ENCODE measurements at regions not wholly inside any gene's neighbourhood (a gene's known extent, or its start where the extent isn't known, plus 50 kb on each side); places are given as distances from the start of the nearest gene placed in this dataset.
A peak's percentile ranks its signal among the peaks of the same experiment; 100 is the strongest.

DNA sequence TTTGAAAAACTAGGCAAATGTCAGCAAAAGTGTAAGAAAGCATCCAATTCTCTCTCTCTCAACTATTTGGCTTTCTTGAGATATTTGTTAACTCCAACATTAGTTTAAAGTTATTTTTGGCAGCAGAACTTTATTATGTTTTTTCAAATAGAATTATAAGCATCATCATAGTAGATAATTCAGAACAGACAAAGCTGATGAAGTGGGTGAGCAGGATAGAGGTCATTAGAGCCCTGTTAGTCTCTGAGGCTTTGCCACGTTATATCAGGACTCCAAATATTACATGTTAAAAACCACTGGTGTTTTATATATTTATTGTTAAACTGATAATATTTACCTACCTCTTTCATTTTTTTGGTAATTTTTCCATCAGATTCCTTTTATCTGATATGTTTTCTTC, 903.0 kb downstream of the FSTL5 start:
- in situ Hi-C loops (cut with MboI; ENCODE audit: low pct_unique_long_range_greater_than_20kb in 2 of 9, low sequenced_read_pairs in 9 of 9, unreplicated experiment in 9 of 9), result loop anchor here in 1 of 9 experiments (25.0 kb wide), 1 partner anchor 901 kb away; the partner anchor contains the start of gene FSTL5
- ATAC-seq (replicated peaks in 6 of 8), result no peak
- WGBS, 10 experiments, result 0 to 100% (median 88%) methylated on average over 1 of the region's 1 CpG; no CpG with 5 or more reads in 1 of the 10 experiments

GRCh38 chr4:161256716-161257115, 907.1 kb downstream of the FSTL5 start:
- in situ Hi-C loops (cut with MboI; ENCODE audit: low pct_unique_long_range_greater_than_20kb in 2 of 9, low sequenced_read_pairs in 9 of 9, unreplicated experiment in 9 of 9), result loop anchor here in 1 of 9 experiments (25.0 kb wide), 1 partner anchor 906 kb away; the partner anchor contains the start of gene FSTL5
- peak in 2 of 8 experiments; percentile 77 to 78 for ATAC-seq (replicated peaks in 6 of 8)
- WGBS, 10 experiments, result 23 to 100% (median 80%) methylated on average over 1 to 4 of the region's 4 CpGs; no CpG with 5 or more reads in 2 of the 10 experiments
- Histone ChIP-seq H3K4me3 (no peak overlapping the region), H3K27ac (no peak overlapping the region), H3K4me1 (replicated peaks in 1 of 2) (no peaks in the 10 kb centered on the region)

More for the DNA sequence above, 903.0 kb downstream of the FSTL5 start:
- no peak overlapping the region for H3K27ac ChIP-seq
- no peak overlapping the region for H3K4me3 ChIP-seq
- no peaks in the 10 kb centered on the region for H3K4me1 ChIP-seq (replicated peaks in 1 of 2)

DNA sequence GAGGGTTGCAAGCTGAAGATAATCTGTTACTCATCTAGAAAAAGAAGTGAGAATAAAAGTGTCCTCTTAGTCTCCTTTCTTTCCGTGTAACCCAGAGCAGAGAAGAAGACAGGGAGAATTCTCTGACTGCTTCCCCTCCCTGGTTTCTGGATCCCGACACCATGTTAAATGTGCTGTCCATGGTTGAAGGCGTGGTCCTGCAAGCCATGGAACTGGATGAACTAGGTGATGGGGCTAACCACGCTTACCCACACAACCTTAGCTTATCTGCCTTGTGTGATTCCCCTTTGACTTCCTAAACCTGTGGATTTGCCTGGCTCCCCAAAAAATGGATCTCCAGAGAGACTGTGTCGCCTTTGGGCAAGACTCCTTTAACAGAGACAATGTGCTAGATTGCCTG, 907.6 kb downstream of the FSTL5 start:
- 0 to 87% (median 76%) methylated on average over 1 to 5 of the region's 5 CpGs; no CpG with 5 or more reads in 1 of the 10 experiments for WGBS, 10 experiments
- no peak overlapping the region for H3K4me3 ChIP-seq
- in situ Hi-C loops (cut with MboI; ENCODE audit: low pct_unique_long_range_greater_than_20kb in 2 of 9, low sequenced_read_pairs in 9 of 9, unreplicated experiment in 9 of 9), result loop anchor here in 1 of 9 experiments (25.0 kb wide), 1 partner anchor 906 kb away; the partner anchor contains the start of gene FSTL5
- no peak for ATAC-seq (replicated peaks in 6 of 8)
- no peak overlapping the region for H3K27ac ChIP-seq
- no peaks in the 10 kb centered on the region for H3K4me1 ChIP-seq (replicated peaks in 1 of 2)

- 0 to 88% (median 50%) methylated on average over 1 to 3 of the region's 3 CpGs; no CpG with 5 or more reads in 1 of the 10 experiments for WGBS, 10 experiments
- in situ Hi-C loops (cut with MboI; ENCODE audit: low pct_unique_long_range_greater_than_20kb in 2 of 9, low sequenced_read_pairs in 9 of 9, unreplicated experiment in 9 of 9), result loop anchor here in 1 of 9 experiments (25.0 kb wide), 1 partner anchor 908 kb away; the partner anchor contains the start of gene FSTL5
- Histone ChIP-seq H3K4me1 (replicated peaks in 1 of 2) (no peaks in the 10 kb centered on the region), H3K4me3 (no peak overlapping the region), H3K27ac (no peak overlapping the region)
- ATAC-seq (replicated peaks in 6 of 8), result peak in 1 of 8 experiments; percentile 48
Measured at GRCh38 chr4:161254375-161254774, 909.4 kb downstream of the FSTL5 start.

DNA sequence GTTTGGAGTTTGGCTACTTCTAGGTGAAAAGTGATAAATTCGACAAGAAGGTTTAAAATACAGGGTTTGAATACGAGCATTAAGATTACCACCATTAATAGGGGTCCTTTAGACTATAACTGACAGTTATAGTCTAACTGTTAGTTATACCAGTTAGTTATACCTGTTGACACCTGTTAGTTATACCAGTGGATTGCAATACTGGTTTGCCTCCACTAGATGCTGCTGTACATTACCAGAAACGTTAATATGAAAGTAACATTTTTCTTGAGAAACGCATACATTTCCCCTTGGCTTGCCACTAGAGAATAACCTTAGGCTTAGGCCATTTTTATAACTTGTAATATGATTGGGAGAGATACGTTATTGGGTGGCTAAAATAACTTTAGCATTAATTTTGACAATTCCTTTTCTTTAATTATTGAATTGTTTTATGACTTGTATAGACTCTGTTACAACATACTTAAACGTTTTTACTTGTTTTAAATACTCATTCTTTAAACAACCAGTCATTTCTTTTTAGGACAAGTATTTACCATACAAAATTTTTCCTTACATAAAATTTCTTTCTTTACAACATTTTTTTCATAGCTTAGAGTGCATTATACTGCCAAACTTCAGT, 911.2 kb downstream of the FSTL5 start:
- H3K27ac ChIP-seq, result no peak overlapping the region
- 21 to 90% (median 67%) methylated on average over 1 to 6 of the region's 6 CpGs for WGBS, 10 experiments
- H3K4me1 ChIP-seq (replicated peaks in 1 of 2), result no peaks in the 10 kb centered on the region
- in situ Hi-C loops (cut with MboI; ENCODE audit: low pct_unique_long_range_greater_than_20kb in 2 of 9, low sequenced_read_pairs in 9 of 9, unreplicated experiment in 9 of 9), result loop anchor here in 1 of 9 experiments (25.0 kb wide), 1 partner anchor 910 kb away; the partner anchor contains the start of gene FSTL5
- ATAC-seq (replicated peaks in 6 of 8), result peak in 2 of 8 experiments; percentile 43 to 46
- no peak overlapping the region for H3K4me3 ChIP-seq

- in situ Hi-C loops (cut with MboI; ENCODE audit: low pct_unique_long_range_greater_than_20kb in 2 of 9, low sequenced_read_pairs in 9 of 9, unreplicated experiment in 9 of 9), result loop anchor here in 1 of 9 experiments (25.0 kb wide), 1 partner anchor 912 kb away; the partner anchor contains the start of gene FSTL5
- no peaks in the 10 kb centered on the region for H3K4me1 ChIP-seq (replicated peaks in 1 of 2)
- no peak overlapping the region for H3K4me3 ChIP-seq
- no peak overlapping the region for H3K27ac ChIP-seq
- 0 to 100% (median 87%) methylated on average over 1 to 8 of the region's 8 CpGs; no CpG with 5 or more reads in 2 of the 10 experiments for WGBS, 10 experiments
- ATAC-seq (replicated peaks in 6 of 8), result no peak
Measured at GRCh38 chr4:161249779-161250440, 913.9 kb downstream of the FSTL5 start.

GRCh38 chr4:161248880-161249279, 914.9 kb downstream of the FSTL5 start:
- in situ Hi-C loops (cut with MboI; ENCODE audit: low pct_unique_long_range_greater_than_20kb in 2 of 9, low sequenced_read_pairs in 9 of 9, unreplicated experiment in 9 of 9), result no loop called here
- Histone ChIP-seq H3K4me1 (replicated peaks in 1 of 2) (no peaks in the 10 kb centered on the region), H3K4me3 (no peak overlapping the region), H3K27ac (no peak overlapping the region)
- ATAC-seq (replicated peaks in 6 of 8), result no peak
- 10 to 100% (median 73%) methylated on average over 1 to 3 of the region's 3 CpGs; no CpG with 5 or more reads in 4 of the 10 experiments for WGBS, 10 experiments

- no peak overlapping the region for H3K27ac ChIP-seq
- H3K4me1 ChIP-seq (replicated peaks in 1 of 2), result no peaks in the 10 kb centered on the region
- no peak for ATAC-seq (replicated peaks in 6 of 8)
- WGBS, 10 experiments, result 0 to 82% (median 56%) methylated on average over 1 of the region's 1 CpG; no CpG with 5 or more reads in 3 of the 10 experiments
- H3K4me3 ChIP-seq, result no peak overlapping the region
- in situ Hi-C loops (cut with MboI; ENCODE audit: low pct_unique_long_range_greater_than_20kb in 2 of 9, low sequenced_read_pairs in 9 of 9, unreplicated experiment in 9 of 9), result no loop called here
Measured at GRCh38 chr4:161247831-161248230, 916.0 kb downstream of the FSTL5 start.

- 22 to 100% (median 70%) methylated on average over 1 to 3 of the region's 3 CpGs; no CpG with 5 or more reads in 1 of the 10 experiments for WGBS, 10 experiments
- Histone ChIP-seq H3K27ac (no peak overlapping the region), H3K4me1 (replicated peaks in 1 of 2) (peaks cover 0 to 9% of the 10 kb centered on the region in 2 donors), H3K4me3 (no peak overlapping the region)
- ATAC-seq (replicated peaks in 6 of 8), result no peak
- in situ Hi-C loops (cut with MboI; ENCODE audit: low pct_unique_long_range_greater_than_20kb in 2 of 9, low sequenced_read_pairs in 9 of 9, unreplicated experiment in 9 of 9), result no loop called here
Measured at GRCh38 chr4:161238033-161238432, 925.8 kb downstream of the FSTL5 start.

GRCh38 chr4:161237495-161237894, 926.3 kb downstream of the FSTL5 start:
- peaks cover 0 to 9% of the 10 kb centered on the region in 2 donors for H3K4me1 ChIP-seq (replicated peaks in 1 of 2)
- no peak overlapping the region for H3K4me3 ChIP-seq
- in situ Hi-C loops (cut with MboI; ENCODE audit: low pct_unique_long_range_greater_than_20kb in 2 of 9, low sequenced_read_pairs in 9 of 9, unreplicated experiment in 9 of 9), result no loop called here
- 0 to 100% (median 70%) methylated on average over 1 to 4 of the region's 4 CpGs for WGBS, 10 experiments
- no peak overlapping the region for H3K27ac ChIP-seq
- no peak for ATAC-seq (replicated peaks in 6 of 8)

- in situ Hi-C loops (cut with MboI; ENCODE audit: low pct_unique_long_range_greater_than_20kb in 2 of 9, low sequenced_read_pairs in 9 of 9, unreplicated experiment in 9 of 9), result no loop called here
- H3K4me3 ChIP-seq, result no peak overlapping the region
- H3K27ac ChIP-seq, result no peak overlapping the region
- no peak for ATAC-seq (replicated peaks in 6 of 8)
- H3K4me1 ChIP-seq (replicated peaks in 1 of 2), result no peaks in the 10 kb centered on the region
Measured at GRCh38 chr4:161225327-161225726, 938.5 kb downstream of the FSTL5 start.

GRCh38 chr4:161222889-161223288, 940.9 kb downstream of the FSTL5 start:
- 10 to 82% (median 64%) methylated on average over 1 to 2 of the region's 2 CpGs; no CpG with 5 or more reads in 1 of the 10 experiments for WGBS, 10 experiments
- no peak for ATAC-seq (replicated peaks in 6 of 8)
- in situ Hi-C loops (cut with MboI; ENCODE audit: low pct_unique_long_range_greater_than_20kb in 2 of 9, low sequenced_read_pairs in 9 of 9, unreplicated experiment in 9 of 9), result no loop called here

GRCh38 chr4:161208564-161208963, 955.2 kb downstream of the FSTL5 start:
- peak in 4 of 8 experiments; percentile 28 to 51 (median 37) for ATAC-seq (replicated peaks in 6 of 8)
- 0 to 53% (median 50%) methylated on average over 1 of the region's 1 CpG; no CpG with 5 or more reads in 2 of the 10 experiments for WGBS, 10 experiments
- Histone ChIP-seq H3K4me1 (replicated peaks in 1 of 2) (peaks cover 0 to 2% of the 10 kb centered on the region in 2 donors), H3K4me3 (no peak overlapping the region), H3K27ac (no peak overlapping the region)
- in situ Hi-C loops (cut with MboI; ENCODE audit: low pct_unique_long_range_greater_than_20kb in 2 of 9, low sequenced_read_pairs in 9 of 9, unreplicated experiment in 9 of 9), result no loop called here

More at GRCh38 chr4:161222889-161223288, 940.9 kb downstream of the FSTL5 start:
- H3K4me3 ChIP-seq, result no peak overlapping the region
- no peaks in the 10 kb centered on the region for H3K4me1 ChIP-seq (replicated peaks in 1 of 2)
- H3K27ac ChIP-seq, result no peak overlapping the region
